ENCODE measurements at regions not wholly inside any gene's neighbourhood (a gene's known extent, or its start where the extent isn't known, plus 50 kb on each side); places are given as distances from the start of the nearest gene placed in this dataset.
"Not testable (repeated sequence)": the region's sequence is repeated elsewhere in the genome, so short reads cannot be mapped to it uniquely, and the experiment has no call there.

DNA sequence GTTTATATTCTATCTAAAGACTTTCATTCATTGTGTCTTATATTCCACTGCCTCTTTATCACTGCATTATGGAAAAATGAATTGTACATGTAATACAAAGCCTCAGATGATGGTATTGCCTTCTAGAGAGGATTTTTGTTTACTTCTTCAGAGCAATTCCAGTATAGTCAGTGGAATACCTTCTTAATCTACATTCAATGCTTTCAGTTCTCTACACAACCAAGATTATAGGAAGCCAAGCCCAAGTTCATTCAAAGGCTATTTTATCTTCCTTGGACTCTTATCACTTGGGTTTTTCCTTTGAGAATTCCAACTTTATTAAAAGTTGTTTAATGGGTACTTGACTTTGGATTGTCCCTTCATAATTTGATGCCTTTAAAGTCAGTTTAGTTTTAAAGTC, 1971.0 kb upstream of the FLRT2 start:
- DNase-seq (ENCODE audit: low read depth): no peak

DNA sequence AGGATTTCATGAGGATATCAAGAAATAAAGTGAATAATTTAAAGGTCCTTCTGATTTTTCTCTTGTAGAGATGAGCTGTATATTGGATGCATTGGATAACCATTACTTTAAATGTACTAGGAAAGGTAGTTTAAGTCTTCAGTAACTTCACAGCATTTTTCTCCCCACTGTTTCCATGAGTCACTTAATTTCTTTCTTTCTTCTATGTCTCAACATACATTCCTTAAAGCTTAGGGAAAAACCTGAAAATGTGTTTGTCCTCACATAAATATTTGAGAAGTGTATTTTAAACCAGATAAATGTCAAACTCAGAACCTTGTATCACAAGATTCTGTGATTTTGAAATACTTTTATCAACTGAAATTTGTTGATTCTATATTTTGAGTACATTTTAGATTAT, 1970.2 kb upstream of the FLRT2 start:
- DNase-seq (ENCODE audit: low read depth): no peak

DNA sequence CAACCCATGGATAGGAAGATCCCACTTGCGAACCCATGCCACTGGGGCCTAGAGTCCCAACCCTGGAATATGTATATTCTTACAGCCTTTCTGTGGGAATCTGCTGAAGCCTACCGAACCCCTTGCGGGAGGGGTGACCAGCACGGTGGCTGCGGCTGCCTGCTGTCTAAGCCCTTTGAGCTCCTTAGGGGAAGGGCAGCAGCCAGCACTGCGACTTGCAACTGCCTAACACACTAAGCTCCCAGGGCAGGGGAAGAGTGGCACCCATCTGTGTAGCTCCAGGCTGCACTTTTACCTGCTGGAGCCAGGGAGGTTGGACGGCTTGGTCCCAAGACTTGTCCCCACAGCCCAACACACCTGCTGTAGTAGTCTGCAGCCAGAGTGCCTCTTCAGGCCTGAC, 1968.7 kb upstream of the FLRT2 start:
- no peak for DNase-seq (ENCODE audit: low read depth)

DNA sequence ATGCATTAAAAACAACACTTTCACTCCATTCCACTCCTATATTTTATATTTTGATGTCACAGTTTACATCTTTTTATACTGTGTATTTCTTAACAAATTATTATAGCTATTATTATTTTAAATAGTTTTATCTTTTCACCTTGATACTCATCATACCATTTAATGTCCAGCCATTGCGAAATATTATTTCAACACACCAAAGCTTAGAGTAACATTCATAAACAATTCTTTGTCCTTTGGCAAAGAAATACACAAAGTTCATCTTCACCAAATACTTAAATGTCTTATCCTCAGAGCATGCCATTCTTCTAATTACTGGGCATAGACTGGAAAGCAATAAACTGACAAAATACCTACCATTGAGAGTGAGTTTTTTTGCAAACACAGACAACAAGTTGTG, 1963.4 kb upstream of the FLRT2 start:
- DNase-seq (ENCODE audit: low read depth): no peak

DNA sequence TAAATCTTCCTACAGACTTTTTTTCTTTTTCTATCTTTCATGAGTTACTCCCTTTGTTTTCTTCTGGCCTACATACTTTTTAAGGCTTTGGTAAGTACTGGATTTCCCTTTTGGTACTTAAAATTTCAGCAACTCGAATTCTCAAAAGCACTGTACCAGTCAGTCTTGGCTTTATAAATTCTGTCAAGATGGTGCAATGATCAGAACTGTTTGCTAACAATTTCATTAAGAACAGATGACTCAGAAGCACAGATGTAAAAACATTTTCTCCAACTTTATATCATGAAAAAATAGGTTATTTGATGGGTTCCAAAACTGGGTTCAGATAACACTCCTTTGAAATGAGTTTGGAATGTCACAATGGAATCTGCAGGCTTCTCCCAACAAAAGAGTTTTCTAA, 1961.8 kb upstream of the FLRT2 start:
- no peak for DNase-seq (ENCODE audit: low read depth)

DNA sequence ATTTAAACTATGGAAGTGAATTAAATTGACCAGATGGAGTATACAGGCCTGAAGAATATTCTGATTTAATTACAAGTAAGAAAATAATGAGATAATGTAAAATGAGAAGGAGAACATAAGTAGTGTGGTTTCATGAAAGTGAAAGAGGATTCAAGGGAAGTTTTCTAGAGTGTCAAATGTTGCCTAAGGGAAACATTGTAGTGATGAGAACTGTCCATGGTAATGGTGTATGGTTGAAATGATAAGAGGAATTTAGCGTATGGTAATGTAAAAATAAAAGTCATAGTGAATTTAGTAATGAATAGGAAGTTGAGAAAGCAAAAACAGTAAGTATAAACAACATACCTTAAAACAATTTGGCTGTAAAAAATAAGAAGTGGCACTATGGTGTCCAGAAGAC, 1954.6 kb upstream of the FLRT2 start:
- no peak for DNase-seq (ENCODE audit: low read depth)

DNA sequence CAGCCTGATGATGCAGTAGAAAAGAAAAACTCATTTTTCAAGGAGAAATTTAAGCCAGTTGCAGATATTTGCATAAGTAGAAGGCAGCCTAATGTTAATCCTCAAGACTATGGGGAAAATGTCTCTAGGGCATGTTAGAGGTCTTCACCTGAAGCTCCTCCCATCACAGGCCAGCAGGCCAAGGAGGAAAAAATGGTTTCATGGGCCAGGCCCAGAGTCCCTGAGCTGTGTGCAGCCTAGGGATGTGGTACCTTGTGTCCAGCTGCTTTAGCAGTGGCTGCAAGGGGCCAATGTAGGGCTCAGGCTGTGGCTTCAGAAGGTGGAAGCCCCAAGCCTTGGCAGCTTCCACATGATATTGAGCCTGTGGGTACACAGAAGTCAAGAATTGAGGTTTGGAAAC, 1946.7 kb upstream of the FLRT2 start:
- no peak for DNase-seq (ENCODE audit: low read depth)

DNA sequence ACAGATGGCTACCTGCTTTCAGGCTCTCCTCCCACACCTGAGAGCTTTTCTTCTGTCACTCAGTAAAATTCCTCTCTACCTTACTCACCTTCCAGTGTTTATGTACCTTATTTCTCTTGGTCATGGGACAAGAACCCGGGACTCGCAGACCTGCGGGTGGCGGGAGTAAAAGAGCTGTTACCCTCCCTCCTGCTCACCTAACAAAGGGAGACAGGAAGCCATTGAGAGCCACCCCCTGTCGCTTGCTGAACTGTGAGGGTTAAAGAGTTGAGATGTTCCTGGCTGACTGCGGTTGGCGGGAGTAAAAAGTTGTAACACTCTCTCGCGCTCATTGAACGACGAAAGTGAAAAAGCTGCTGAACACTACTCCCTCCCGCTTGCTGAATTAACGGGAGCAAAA, 1935.1 kb upstream of the FLRT2 start:
- no peak for DNase-seq (ENCODE audit: low read depth)

DNA sequence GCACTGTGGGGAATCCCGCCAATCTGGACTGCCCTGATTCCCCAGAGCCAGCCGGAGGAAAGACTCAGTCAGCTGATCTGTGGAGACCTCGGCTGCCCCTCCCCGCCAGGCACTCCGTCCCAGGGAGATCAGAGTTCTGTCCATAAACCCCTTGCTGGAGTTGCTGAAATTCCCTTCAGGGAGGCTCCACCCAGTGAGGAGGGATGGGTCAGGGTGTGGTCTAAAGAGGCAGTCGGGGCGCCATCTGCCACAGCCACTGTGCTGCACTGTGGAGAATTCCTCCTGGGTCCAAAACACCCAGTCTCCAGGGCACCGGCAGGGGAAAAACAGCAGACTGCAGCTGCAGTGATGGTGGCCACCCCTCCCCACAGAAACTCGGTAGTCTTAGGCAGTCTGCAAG, 1922.3 kb upstream of the FLRT2 start:
- no peak for DNase-seq (ENCODE audit: low read depth)

DNA sequence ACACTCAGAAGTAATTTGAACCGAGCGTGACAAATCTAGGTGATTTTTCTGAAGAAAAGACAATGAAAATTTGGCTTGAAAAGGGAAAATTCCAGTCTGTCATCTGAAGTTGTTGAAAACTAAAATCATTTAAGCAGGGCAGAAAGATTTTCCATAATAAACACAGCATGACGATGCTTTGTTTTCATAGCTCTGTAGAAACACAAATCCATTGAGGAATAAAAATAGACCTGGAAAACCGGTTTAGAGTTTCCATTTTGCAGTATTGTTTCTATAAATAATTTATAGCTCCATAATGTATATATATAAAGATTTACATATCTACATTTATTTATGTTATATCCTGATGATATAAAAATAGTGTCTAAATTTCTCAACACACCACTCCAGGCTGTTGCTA, 1918.5 kb upstream of the FLRT2 start:
- no peak for DNase-seq (ENCODE audit: low read depth)

DNA sequence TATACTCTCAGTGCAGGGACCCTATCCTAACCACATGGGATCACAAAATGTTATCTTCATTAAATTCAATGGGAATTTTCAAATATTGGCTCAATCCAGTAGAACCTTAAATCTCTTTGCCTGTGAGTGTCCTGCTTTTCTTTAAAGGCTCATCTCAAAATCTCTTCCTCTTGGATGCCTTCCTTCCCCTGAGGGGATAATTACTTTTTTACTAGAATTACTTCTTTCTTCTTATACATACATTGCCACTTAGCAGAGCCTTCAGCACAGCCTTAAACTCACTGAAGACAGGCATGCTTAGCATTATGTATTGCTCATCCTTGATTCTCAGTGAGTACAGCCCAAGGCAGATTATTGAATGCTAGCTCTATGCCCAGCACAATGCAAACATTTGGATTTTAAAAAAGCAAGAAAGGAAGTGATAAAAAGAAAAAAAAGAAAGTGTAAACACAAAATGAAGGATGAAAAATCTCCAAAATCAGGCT, 1918.0 kb upstream of the FLRT2 start:
- no peak for DNase-seq (ENCODE audit: low read depth)

DNA sequence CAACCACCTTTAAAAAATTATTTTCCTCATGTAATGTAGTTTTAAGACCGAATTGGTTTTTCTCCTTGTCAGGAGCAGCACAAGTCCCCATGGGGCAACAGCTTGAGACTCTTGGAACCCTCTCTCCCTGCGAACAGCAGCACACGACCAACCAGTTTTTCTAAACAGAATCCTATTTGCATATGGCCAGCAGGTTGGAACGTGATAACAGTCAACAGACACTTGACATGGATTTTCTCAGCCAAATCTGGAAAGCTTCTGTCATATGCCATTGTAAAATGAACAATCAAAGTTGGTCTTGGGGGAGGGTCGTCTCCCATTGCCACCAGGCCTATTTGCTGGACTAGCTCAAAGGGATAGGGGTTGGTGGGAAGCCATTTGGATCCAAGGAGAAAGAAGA, 1915.0 kb upstream of the FLRT2 start:
- no peak for DNase-seq (ENCODE audit: low read depth)

DNA sequence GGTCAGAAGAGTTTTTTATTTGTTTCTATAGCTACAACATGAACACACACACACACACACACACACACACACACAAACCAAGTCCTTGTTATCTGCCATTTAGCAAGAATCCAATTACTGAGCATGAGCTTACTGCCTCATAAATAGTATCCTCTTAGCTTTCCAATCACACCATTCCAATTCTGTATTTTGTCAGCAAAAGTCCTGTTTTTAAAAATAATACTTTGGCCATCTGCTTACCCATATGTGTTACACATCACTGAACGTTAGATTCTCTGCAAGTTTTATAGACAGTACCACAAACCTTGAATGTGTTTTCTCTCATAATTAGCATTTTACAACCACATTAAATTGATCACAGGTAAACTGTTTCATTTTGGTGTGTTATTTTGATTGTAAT, 1905.4 kb upstream of the FLRT2 start:
- no peak for DNase-seq (ENCODE audit: low read depth)

DNA sequence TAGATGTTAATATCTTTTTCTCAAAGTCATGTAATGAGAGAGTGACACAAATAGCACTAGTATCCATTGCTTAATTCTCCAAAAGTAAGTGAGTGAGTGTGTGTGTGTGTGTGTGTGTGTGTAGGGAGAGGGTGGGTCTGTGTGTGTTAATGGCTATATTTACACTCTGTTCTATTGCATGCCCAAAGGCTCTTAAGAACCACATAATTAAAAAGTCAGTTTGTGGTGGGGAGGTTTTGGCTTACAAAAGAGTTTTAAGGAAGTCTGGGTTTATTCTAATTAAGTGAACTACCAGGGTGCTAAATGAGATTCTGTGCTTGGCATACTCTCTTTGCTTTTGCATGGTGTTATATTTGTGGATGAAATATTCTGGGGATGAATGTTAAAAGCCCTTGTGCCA, 1897.6 kb upstream of the FLRT2 start:
- no peak for DNase-seq (ENCODE audit: low read depth)

DNA sequence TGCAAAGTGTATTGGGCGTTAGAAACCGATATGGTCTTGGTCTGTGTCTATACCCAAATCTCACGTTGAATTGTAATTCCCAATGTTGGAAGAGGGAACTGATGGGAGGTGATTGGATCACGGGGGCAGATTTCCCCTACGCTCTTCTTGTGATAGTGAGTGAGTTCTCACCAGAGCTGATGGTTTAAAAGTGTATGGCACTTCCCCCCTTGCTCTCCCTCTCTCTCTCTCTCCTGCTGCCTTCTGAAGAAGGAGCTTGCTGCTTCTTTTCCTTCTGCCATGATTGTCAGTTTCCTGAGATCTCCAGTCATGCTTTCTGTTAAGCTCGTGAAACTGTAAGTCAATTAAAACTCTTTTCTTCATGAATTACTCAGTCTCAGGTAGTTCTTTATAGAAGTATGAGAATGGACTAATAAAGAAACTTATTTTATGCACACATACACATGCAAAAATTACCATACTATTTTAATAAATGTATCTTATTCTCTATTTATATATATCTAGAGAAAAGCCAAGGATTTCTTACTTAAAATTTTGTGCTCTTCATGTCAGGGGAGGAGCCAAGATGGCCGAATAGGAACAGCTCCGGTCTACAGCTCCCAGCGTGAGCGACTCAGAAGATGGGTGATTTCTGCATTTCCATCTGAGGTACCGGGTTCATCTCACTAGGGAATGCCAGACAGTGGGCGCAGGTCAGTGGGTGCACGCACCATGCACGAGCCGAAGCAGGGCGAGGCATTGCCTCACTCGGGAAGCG, 1891.0 kb upstream of the FLRT2 start:
- DNase-seq (ENCODE audit: low read depth): no peak

DNA sequence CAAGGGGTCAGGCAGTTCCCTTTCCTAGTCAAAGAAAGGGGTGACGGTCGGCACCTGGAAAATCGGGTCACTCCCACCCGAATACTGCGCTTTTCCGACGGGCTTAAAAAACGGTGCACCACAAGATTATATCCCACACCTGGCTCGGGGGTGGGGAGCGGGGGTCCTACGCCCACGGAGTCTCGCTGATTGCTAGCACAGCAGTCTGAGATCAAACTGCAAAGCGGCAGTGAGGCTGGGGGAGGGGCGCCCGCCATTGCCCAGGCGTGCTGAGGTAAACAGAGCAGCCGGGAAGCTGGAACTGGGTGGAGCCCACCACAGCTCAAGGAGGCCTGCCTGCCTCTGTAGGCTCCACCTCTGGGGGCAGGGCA, 1890.5 kb upstream of the FLRT2 start:
- not testable (repeated sequence) for DNase-seq (ENCODE audit: low read depth)

DNA sequence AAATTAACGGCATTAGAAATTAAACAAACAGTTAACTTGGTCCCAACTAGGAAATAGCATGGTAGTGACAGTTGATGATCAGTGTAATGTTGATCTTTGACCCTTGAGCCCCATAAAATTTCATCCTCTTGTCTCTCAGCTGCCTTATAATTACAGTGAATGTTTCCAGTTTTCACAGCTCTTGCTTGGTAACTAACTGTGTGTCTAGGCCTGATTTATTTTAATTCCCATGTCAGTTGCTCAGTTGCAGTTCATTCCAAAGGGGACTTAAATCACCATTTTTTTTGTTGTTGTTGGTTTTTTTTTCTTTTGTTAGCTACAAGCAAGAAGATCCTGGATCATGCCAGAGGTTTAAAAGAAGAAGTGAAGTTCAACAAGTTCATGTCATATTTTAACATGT, 1883.7 kb upstream of the FLRT2 start:
- DNase-seq (ENCODE audit: low read depth): no peak

DNA sequence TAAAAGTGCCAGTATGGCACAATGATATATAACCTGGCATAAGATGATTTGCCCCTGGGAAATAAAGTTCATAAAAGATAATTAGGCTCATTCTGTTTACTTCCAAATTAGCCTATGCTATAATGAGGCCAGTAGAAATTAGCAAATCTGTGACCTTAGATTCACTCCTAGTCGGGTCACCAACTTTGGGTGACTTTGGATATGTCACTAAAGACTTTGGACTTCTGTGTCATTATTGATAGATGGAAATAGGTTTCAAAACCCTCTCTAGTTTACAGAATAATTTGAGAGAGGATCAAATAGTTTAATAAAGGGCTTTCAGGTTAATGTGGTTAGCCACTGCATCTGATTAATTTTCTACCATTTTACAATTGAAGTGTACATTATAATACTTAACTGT, 1869.3 kb upstream of the FLRT2 start:
- no peak for DNase-seq (ENCODE audit: low read depth)

DNA sequence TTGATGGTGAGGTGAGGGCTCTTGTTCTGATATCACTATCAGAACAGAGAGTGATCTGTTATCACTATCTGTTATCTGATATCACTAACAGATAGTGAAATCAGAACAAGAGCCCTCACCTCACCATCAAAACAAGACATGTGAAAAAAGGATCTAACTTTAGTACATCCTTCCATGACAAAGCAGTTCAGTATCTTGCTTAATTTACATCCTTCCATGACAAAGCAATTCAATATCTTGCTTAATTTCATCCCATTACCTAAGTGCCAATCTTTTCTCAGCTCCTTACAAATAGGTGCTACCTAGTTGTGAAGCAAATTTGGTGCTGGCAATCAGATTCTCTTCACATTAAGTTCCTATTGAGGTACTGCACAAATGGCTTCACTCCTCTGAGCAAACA, 1865.6 kb upstream of the FLRT2 start:
- no peak for DNase-seq (ENCODE audit: low read depth)

DNA sequence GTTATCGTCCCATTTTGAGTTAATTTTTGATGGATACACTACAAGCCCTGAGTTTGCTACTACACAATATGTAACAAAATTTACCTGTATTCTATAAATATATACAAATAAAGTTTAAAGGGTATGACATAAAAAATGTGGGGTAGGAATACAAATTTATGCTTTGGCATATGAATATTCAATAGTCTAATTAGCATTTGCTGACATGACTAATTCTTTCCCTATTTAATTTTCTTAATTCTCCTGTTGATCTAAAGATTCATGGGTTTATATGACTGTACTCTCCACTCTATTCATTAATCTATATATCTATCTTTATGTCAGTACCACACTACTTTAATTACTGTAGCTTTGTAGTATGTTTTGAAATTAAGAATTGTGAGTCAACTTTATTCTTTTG, 1840.7 kb upstream of the FLRT2 start:
- DNase-seq (ENCODE audit: low read depth): no peak

DNA sequence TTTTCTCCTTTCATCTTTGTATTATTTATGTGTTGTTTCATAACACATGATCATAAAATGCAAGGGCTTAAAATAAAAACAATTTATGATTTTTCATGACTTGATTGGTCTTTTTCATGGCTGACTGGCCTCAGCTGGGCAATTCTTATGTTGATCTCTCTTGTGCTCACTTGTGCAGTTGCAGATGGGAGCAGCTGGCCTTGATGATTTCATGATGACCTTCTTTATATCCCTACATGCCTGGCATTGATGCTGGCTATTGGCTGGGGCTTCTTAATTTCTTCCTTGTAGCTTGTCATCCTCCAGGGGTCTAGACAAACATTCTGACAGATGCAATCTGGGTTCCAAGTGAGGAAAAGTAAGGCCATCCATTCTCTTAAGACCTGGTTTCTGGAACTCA, 1832.8 kb upstream of the FLRT2 start:
- DNase-seq (ENCODE audit: low read depth): no peak

DNA sequence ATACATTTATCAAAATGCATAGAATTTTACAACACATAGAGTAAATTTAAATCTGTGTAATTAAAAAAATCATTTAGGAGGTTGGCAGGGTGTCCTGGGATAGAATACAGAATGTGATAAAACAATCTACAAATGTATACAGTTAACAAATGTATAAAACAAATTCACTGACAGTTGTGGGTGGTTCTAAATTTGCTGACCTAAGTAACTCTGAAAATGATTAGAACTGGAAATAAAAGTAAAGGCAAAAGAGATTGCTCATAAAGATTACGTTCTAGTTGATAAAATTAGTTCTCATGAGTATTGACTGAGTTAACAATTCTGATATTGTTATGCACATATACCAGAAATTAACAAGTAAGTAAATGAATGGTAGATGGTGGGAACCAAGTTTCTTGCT, 1827.3 kb upstream of the FLRT2 start:
- no peak for DNase-seq (ENCODE audit: low read depth)

DNA sequence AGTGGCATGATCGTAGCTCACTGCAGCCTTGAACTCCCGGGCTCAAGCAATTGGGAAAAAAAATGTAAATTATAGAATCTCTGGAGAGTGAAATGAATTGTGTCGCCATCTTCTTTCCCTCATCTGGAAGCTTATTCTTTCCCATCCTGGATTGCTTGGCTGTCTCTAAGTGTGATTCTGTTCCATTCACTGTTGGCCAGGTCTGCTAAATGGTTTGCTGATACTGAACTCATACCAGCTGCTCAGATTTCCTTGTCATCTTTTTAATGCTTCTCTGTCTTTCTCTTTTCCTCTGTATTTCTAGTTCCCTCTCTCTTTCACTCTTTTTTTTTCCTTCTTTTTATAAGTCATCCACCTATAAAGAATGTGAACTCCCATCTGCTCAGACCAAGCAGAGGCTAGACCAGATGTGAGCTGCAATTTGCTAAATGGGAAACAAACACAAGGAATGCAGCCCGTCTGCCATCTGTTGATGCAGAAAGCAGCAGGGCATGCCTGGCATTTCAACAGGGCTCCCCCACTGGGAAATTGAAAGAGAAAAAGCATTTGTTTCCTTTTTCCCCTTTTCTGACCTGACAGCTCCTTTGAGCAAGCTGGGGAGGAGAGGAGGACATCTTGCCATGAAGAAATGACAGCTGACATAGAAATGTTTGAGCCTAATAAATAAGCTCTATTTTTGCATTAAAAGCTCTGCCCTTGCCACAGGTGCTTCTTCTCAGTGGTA, 1823.6 kb upstream of the FLRT2 start:
- no peak for DNase-seq (ENCODE audit: low read depth)

DNA sequence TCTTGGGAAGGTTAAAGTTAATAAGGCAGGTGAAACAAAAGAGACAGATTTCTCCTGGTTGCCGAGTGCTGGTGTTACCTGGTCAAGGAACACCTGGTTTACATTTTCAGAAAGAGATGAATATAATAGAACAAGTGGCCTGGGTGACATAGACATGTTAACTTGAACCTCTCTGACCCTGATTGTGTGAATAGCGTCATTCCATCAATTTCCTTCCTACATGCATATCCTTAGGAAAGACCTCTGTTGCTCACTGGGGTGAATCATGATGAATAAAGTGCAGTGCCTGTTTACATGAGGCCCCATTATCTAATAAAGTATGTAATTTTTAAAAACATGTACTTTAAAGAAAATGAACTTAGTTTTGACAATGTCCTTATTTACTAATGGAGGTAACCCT, 1822.9 kb upstream of the FLRT2 start:
- DNase-seq (ENCODE audit: low read depth): no peak
